Uterus (tissue), 3 donors: ENCODE measurements at regions not wholly inside any gene's neighbourhood (a gene's known extent, or its start where the extent isn't known, plus 50 kb on each side); places are given as distances from the start of the nearest gene placed in this dataset.

ENCODE experiments used
- DNase-seq, 2 donors: peaks; one replicate each; pipeline ENCODE4 v3.0.0-alpha.2; 2019 to 2020
- H3K27ac ChIP-seq, 2 donors: fragments of 200-600 bp; sonication (generic); 1 replicate in 1 of 2; 2 replicates in 1 of 2; pipeline ENCODE4 v1.5.1; 2016 to 2018
- H3K27me3 ChIP-seq, 2 donors: fragments of 200-600 bp; sonication (generic); one replicate each; pipeline ENCODE4 v1.5.1; 2018 to 2019; ENCODE audit warnings: control low read depth in 1 of 2
- H3K36me3 ChIP-seq, 2 donors: fragments of 200-600 bp; sonication (generic); one replicate each; pipeline ENCODE4 v1.5.1; 2019; ENCODE audit warnings: control low read depth in 1 of 2
- H3K4me1 ChIP-seq, 2 donors: fragments of 200-600 bp; sonication (generic); one replicate each; pipeline ENCODE4 v1.5.1; 2018 to 2019; ENCODE audit warnings: control low read depth in 1 of 2
- H3K4me3 ChIP-seq, 2 donors: fragments of 200-600 bp; sonication (generic); 1 replicate in 1 of 2; 2 replicates in 1 of 2; pipeline ENCODE4 v1.5.1; 2018 to 2019; ENCODE audit warnings: mild to moderate bottlenecking in 1 of 2
- H3K9me3 ChIP-seq, 2 donors: fragments of 200-600 bp; sonication (generic); one replicate each; pipeline ENCODE4 v1.5.1; 2019; ENCODE audit warnings: control low read depth in 1 of 2
- CTCF ChIP-seq, 4 experiments: fragments of 200-600 bp in 2 of 4; fragments of 450-650 bp in 2 of 4; sonication (generic) in 2 of 4; IDR thresholded peaks; one replicate each; pipeline ENCODE4 v1.5.1; 2016 to 2019; ENCODE audit warnings: antibody characterized with exemption in 4 of 4, mild to moderate bottlenecking in 2 of 4, moderate library complexity in 1 of 4
- POLR2A ChIP-seq, 2 donors: fragments of 450-650 bp; IDR thresholded peaks; one replicate each; pipeline ENCODE4 v1.6.1; 2016; ENCODE audit warnings: antibody characterized with exemption in 2 of 2, mild to moderate bottlenecking in 1 of 2, moderate library complexity in 1 of 2
- intact Hi-C: fragments of 100-400 bp; cut with DNase I; formaldehyde crosslinking; loops from one replicate; pipeline ENCODE4 v1.15.1; 2023; ENCODE audit warnings: low total_unique reads
- donor health status: DM: yes; HTN: yes; CAD: no.

- H3K36me3 ChIP-seq = no peaks in the 10 kb centered on the region
- TF ChIP-seq POLR2A (IDR thresholded peaks at IDR 0.05) = no peak
- no peak for TF ChIP-seq CTCF (IDR thresholded peaks at IDR 0.05)
- DNase-seq = no peak
- H3K4me3 ChIP-seq = no peak overlapping the region
- no peak overlapping the region for H3K27ac ChIP-seq
- no peaks in the 10 kb centered on the region for H3K9me3 ChIP-seq
- H3K4me1 ChIP-seq = no peaks in the 10 kb centered on the region
- intact Hi-C loops = no loop called here
- H3K27me3 ChIP-seq = no peaks in the 10 kb centered on the region
Observed at GRCh38 chr14:83280719-83281118, 1747.1 kb upstream of the SEL1L start.

GRCh38 chr14:83282706-83283105, 1749.1 kb upstream of the SEL1L start:
- Histone ChIP-seq H3K27ac (no peak overlapping the region), H3K4me3 (no peak overlapping the region), H3K4me1 (no peaks in the 10 kb centered on the region), H3K36me3 (no peaks in the 10 kb centered on the region), H3K27me3 (no peaks in the 10 kb centered on the region), H3K9me3 (no peaks in the 10 kb centered on the region)
- TF ChIP-seq POLR2A (IDR thresholded peaks at IDR 0.05) = no peak
- TF ChIP-seq CTCF (IDR thresholded peaks at IDR 0.05) = no peak
- intact Hi-C loops = no loop called here
- no peak for DNase-seq

GRCh38 chr14:83287300-83287699, 1753.6 kb upstream of the SEL1L start:
- intact Hi-C loops = no loop called here
- no peak for TF ChIP-seq CTCF (IDR thresholded peaks at IDR 0.05)
- TF ChIP-seq POLR2A (IDR thresholded peaks at IDR 0.05) = no peak
- no peak for DNase-seq
- Histone ChIP-seq H3K27ac (no peak overlapping the region), H3K27me3 (no peaks in the 10 kb centered on the region), H3K9me3 (no peaks in the 10 kb centered on the region), H3K4me1 (no peaks in the 10 kb centered on the region), H3K36me3 (no peaks in the 10 kb centered on the region), H3K4me3 (no peak overlapping the region)

- H3K4me3 ChIP-seq = no peak overlapping the region
- no peak for DNase-seq
- no peaks in the 10 kb centered on the region for H3K4me1 ChIP-seq
- intact Hi-C loops = no loop called here
- no peaks in the 10 kb centered on the region for H3K9me3 ChIP-seq
- TF ChIP-seq CTCF (IDR thresholded peaks at IDR 0.05) (no peak), POLR2A (IDR thresholded peaks at IDR 0.05) (no peak)
- no peaks in the 10 kb centered on the region for H3K27me3 ChIP-seq
- no peaks in the 10 kb centered on the region for H3K36me3 ChIP-seq
- H3K27ac ChIP-seq = no peak overlapping the region
Observed at GRCh38 chr14:83289390-83289789, 1755.7 kb upstream of the SEL1L start.

GRCh38 chr14:83289896-83290295, 1756.2 kb upstream of the SEL1L start:
- TF ChIP-seq POLR2A (IDR thresholded peaks at IDR 0.05) = no peak
- no peak for TF ChIP-seq CTCF (IDR thresholded peaks at IDR 0.05)
- intact Hi-C loops = no loop called here
- H3K27me3 ChIP-seq = no peaks in the 10 kb centered on the region

More at GRCh38 chr14:83289896-83290295, 1756.2 kb upstream of the SEL1L start:
- Histone ChIP-seq H3K4me1 (no peaks in the 10 kb centered on the region), H3K27ac (no peak overlapping the region), H3K4me3 (no peak overlapping the region), H3K9me3 (no peaks in the 10 kb centered on the region), H3K36me3 (no peaks in the 10 kb centered on the region)
- DNase-seq = no peak
